ENCODE measurements at regions not wholly inside any gene's neighbourhood (a gene's known extent, or its start where the extent isn't known, plus 50 kb on each side); places are given as distances from the start of the nearest gene placed in this dataset.
"Not testable (repeated sequence)": the region's sequence is repeated elsewhere in the genome, so short reads cannot be mapped to it uniquely, and the experiment has no call there.

- no peaks in the 10 kb centered on the region for H3K9me3 Mint-ChIP-seq (ENCODE audit: unreplicated experiment)
- no peaks in the 10 kb centered on the region for H3K27me3 Mint-ChIP-seq (ENCODE audit: insufficient read depth, unreplicated experiment)
- no peaks in the 10 kb centered on the region for H3K36me3 Mint-ChIP-seq (ENCODE audit: insufficient read depth, unreplicated experiment)
- H3K4me3 Mint-ChIP-seq (ENCODE audit: unreplicated experiment), result no peak overlapping the region
- intact Hi-C loops (cut with micrococcal nuclease), result no loop called here
- BruUV-seq (replicated peaks), result no TSS peak
- TF ChIP-seq CTCF (IDR thresholded peaks at IDR 0.05; ENCODE audit: unreplicated experiment), result no peak
- DNase-seq (ENCODE audit: unreplicated experiment), result no peak
- H3K27ac Mint-ChIP-seq (ENCODE audit: low read depth, unreplicated experiment), result no peak overlapping the region
- CTCF ChIA-PET, result interaction anchor here (1.4 kb wide), 1 partner anchor 8 kb away, joined by 4 read pairs; no protein-coding TSS in a partner anchor
- no peaks in the 10 kb centered on the region for H3K4me1 Mint-ChIP-seq (ENCODE audit: insufficient read depth, unreplicated experiment)
- POLR2A ChIA-PET, result interaction anchor here (0.9 kb wide), 1 partner anchor 10 kb away, joined by 3 read pairs; no protein-coding TSS in a partner anchor
Measured at GRCh38 chr21:28580585-28580984, 412.1 kb downstream of the LTN1 start.

- Mint-ChIP-seq H3K36me3 (ENCODE audit: insufficient read depth, unreplicated experiment) (no peaks in the 10 kb centered on the region), H3K27me3 (ENCODE audit: insufficient read depth, unreplicated experiment) (no peaks in the 10 kb centered on the region), H3K4me1 (ENCODE audit: insufficient read depth, unreplicated experiment) (no peaks in the 10 kb centered on the region), H3K4me3 (ENCODE audit: unreplicated experiment) (no peak overlapping the region), H3K9me3 (ENCODE audit: unreplicated experiment) (no peaks in the 10 kb centered on the region), H3K27ac (ENCODE audit: low read depth, unreplicated experiment) (no peak overlapping the region)
- DNase-seq (ENCODE audit: unreplicated experiment), result no peak
- no TSS peak for BruUV-seq (replicated peaks)
- intact Hi-C loops (cut with micrococcal nuclease), result no loop called here
- no peak for TF ChIP-seq CTCF (IDR thresholded peaks at IDR 0.05; ENCODE audit: unreplicated experiment)
- CTCF ChIA-PET, result no interaction called here
- POLR2A ChIA-PET, result interaction anchor here (0.6 to 1.1 kb wide), 3 partner anchors 8 to 1499 kb away, joined by 3 to 5 read pairs (median 3); no protein-coding TSS in a partner anchor
Measured at GRCh38 chr21:28579986-28580550, 412.6 kb downstream of the LTN1 start.

- no peak for DNase-seq (ENCODE audit: unreplicated experiment)
- no peak for TF ChIP-seq CTCF (IDR thresholded peaks at IDR 0.05; ENCODE audit: unreplicated experiment)
- Mint-ChIP-seq H3K4me3 (ENCODE audit: unreplicated experiment) (no peak overlapping the region), H3K36me3 (ENCODE audit: insufficient read depth, unreplicated experiment) (no peaks in the 10 kb centered on the region), H3K27ac (ENCODE audit: low read depth, unreplicated experiment) (no peak overlapping the region), H3K9me3 (ENCODE audit: unreplicated experiment) (no peaks in the 10 kb centered on the region), H3K4me1 (ENCODE audit: insufficient read depth, unreplicated experiment) (no peaks in the 10 kb centered on the region), H3K27me3 (ENCODE audit: insufficient read depth, unreplicated experiment) (no peaks in the 10 kb centered on the region)
- ChIA-PET CTCF (no interaction called here), POLR2A (no interaction called here)
- BruUV-seq (replicated peaks), result no TSS peak
- intact Hi-C loops (cut with micrococcal nuclease), result no loop called here
Measured at GRCh38 chr21:28568692-28569091, 424.0 kb downstream of the LTN1 start.

- H3K4me3 Mint-ChIP-seq (ENCODE audit: unreplicated experiment); DNase-seq (ENCODE audit: unreplicated experiment); H3K9me3 Mint-ChIP-seq (ENCODE audit: unreplicated experiment); H3K27ac Mint-ChIP-seq (ENCODE audit: low read depth, unreplicated experiment); BruUV-seq (replicated peaks); H3K27me3 Mint-ChIP-seq (ENCODE audit: insufficient read depth, unreplicated experiment); POLR2A ChIA-PET; CTCF ChIA-PET; H3K36me3 Mint-ChIP-seq (ENCODE audit: insufficient read depth, unreplicated experiment); intact Hi-C loops (cut with micrococcal nuclease); H3K4me1 Mint-ChIP-seq (ENCODE audit: insufficient read depth, unreplicated experiment): not testable (repeated sequence)
Measured at GRCh38 chr21:28563933-28564332, 428.7 kb downstream of the LTN1 start.

GRCh38 chr21:28561772-28562171 is 430.9 kb downstream of the LTN1 start:
- BruUV-seq (replicated peaks), result no TSS peak
- H3K36me3 Mint-ChIP-seq (ENCODE audit: insufficient read depth, unreplicated experiment), result no peaks in the 10 kb centered on the region
- H3K4me3 Mint-ChIP-seq (ENCODE audit: unreplicated experiment), result no peak overlapping the region
- H3K9me3 Mint-ChIP-seq (ENCODE audit: unreplicated experiment), result peaks cover 7% of the 10 kb centered on the region
- no peaks in the 10 kb centered on the region for H3K27me3 Mint-ChIP-seq (ENCODE audit: insufficient read depth, unreplicated experiment)
- H3K27ac Mint-ChIP-seq (ENCODE audit: low read depth, unreplicated experiment), result no peak overlapping the region
- ChIA-PET CTCF (interaction anchor here (0.7 kb wide), 1 partner anchor 1748 kb away, joined by 5 read pairs; no protein-coding TSS in a partner anchor), POLR2A (no interaction called here)
- H3K4me1 Mint-ChIP-seq (ENCODE audit: insufficient read depth, unreplicated experiment), result no peaks in the 10 kb centered on the region
- no peak for DNase-seq (ENCODE audit: unreplicated experiment)
- intact Hi-C loops (cut with micrococcal nuclease), result no loop called here
- TF ChIP-seq CTCF (IDR thresholded peaks at IDR 0.05; ENCODE audit: unreplicated experiment), result no peak

All from MCF 10A (cell line).